ENCODE measurements at regions not wholly inside any gene's neighbourhood (a gene's known extent, or its start where the extent isn't known, plus 50 kb on each side); places are given as distances from the start of the nearest gene placed in this dataset.
"Not testable (repeated sequence)": the region's sequence is repeated elsewhere in the genome, so short reads cannot be mapped to it uniquely, and the experiment has no call there.

- DNase-seq (ENCODE audit: low read depth) = no peak
These were observed 178.5 kb downstream of the ZC3H11B start for GRCh38 chr1:219434285-219434922.

DNA sequence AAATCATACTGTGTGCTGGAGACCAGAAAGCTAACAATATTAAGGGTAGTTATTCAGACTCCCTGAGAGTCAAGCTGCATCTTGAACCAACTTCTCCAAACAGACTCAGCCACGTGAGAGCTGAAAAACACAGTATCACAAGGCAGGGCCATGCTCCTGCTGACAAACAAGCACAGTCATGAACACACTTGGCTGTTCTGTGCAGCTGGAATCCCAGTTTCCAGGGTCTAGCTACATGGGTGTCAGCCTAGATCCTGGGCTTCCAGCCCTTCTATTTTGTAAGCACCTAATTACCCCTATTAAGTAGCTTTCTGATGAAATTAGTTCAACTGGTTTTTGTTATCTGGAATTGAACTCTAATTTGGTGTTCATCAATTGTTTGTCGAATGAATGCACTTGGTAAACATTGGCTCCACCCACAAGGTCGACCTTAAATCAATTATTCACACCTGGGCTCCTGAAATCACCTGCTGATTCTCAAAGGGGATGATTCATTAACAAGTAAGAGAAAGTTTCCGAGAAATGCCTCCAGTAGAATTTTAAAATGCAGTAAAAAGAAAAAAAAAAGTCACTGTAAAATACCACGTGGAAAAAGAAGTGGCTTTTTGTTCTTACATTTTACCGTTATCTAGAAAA is 179.3 kb downstream of the ZC3H11B start:
- DNase-seq (ENCODE audit: low read depth) = no peak

DNA sequence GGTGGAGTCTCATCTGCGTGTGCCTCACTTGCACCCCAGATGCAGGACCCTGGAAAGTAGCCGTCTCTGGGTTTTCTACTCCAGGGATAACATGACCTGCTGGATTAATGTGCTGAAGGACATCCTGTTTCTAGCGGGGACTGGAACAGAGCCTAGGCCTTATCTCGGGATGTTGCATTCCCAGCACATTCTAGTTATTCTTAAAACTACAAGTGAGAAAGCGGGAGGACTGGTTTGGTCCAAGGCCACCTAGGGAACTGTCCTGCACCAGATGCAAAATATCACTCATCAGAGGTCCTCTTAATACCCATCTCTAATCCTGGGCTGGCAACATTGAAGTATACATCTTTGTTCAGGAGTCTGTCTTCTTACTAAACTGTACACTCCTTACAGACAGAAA is 179.9 kb downstream of the ZC3H11B start:
- no peak for DNase-seq (ENCODE audit: low read depth)

GRCh38 chr1:219432191-219432606 is 180.7 kb downstream of the ZC3H11B start:
- peak; percentile 59 for DNase-seq (ENCODE audit: low read depth)

DNA sequence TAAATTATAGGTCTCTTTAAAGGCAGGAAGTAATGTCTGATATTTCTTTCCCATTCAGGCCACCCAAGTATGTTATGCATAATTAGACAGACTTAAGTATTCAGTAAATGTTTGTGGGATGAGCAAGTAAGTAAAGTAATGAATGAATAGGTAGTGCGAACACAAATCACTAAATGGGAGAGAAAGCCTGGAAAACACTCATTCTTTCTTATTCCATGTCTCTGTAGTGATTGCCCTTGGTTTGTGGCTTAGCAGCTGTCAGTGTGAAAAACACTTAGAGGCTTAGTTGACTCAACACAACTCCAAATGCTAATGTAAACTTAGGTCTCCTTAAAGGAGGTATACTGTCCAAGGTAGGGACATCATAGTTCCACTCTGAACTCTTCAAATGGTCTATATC is 182.5 kb downstream of the ZC3H11B start:
- no peak for DNase-seq (ENCODE audit: low read depth)

GRCh38 chr1:219428651-219429050 is 184.3 kb downstream of the ZC3H11B start:
- no peak for DNase-seq (ENCODE audit: low read depth)

DNA sequence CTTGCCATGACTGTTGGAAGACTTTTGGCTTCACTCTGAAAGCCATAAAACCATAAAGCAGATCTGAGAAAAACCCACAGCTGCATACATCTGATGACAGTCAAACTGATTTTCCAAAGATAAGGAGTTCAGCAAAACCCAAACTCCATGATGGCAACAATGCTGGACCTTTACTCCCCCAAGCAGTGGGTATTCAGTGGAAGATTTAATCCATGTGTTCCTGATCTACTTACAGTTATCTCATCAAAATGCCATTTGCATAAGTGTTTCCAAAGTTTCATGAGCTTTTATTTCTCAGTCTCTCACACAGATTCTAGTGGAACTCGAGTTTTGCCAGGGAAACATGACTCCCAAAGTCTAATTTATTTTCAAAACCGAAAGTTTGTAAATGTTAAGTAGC is 184.9 kb downstream of the ZC3H11B start:
- DNase-seq (ENCODE audit: low read depth) = no peak

DNA sequence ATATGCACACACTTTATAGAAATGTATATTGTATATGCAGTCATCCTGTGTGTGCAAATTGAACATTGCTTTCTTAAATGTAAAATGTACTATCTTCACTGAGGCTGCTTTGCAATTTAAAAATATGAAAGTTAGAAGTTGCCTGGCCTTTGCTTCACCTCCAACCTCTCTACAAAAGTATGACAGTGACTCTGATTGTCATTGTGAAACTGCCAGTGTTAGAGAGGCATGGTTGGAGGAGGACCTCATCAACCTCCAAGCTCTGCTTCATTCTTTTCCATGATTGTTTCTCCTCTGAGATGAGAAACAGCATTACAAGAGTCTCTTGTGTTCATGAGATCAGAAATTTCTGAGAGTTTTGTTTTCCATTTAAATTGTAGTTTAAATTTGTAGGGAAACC is 185.5 kb downstream of the ZC3H11B start:
- no peak for DNase-seq (ENCODE audit: low read depth)

- peak; percentile 86 for DNase-seq (ENCODE audit: low read depth)
These were observed 189.9 kb downstream of the ZC3H11B start for GRCh38 chr1:219422811-219423598.

- no peak for DNase-seq (ENCODE audit: low read depth)
These were observed 192.0 kb downstream of the ZC3H11B start for GRCh38 chr1:219420913-219421312.

- DNase-seq (ENCODE audit: low read depth) = no peak
These were observed 193.0 kb downstream of the ZC3H11B start for GRCh38 chr1:219419860-219420259.

- no peak for DNase-seq (ENCODE audit: low read depth)
These were observed 193.8 kb downstream of the ZC3H11B start for GRCh38 chr1:219419065-219419464.

DNA sequence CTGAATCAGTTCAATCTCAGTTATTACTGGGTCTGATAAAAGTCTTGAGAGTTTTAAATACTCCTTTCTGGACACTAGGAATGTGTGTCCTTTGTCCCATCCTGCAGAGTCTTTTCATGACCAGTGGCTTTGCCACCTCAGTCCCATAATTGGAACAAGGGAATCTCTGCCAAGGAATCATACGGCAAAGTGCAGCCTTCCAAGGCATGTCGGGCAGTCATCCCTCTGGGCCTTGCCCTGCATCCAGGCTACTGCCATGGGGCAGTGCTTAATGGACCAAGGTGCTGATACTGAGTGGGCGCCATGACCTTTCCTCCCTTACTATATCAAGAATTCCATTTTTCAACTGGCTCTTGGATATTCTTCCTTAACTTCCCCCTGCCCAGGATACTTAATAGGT is 195.3 kb downstream of the ZC3H11B start:
- no peak for DNase-seq (ENCODE audit: low read depth)

DNA sequence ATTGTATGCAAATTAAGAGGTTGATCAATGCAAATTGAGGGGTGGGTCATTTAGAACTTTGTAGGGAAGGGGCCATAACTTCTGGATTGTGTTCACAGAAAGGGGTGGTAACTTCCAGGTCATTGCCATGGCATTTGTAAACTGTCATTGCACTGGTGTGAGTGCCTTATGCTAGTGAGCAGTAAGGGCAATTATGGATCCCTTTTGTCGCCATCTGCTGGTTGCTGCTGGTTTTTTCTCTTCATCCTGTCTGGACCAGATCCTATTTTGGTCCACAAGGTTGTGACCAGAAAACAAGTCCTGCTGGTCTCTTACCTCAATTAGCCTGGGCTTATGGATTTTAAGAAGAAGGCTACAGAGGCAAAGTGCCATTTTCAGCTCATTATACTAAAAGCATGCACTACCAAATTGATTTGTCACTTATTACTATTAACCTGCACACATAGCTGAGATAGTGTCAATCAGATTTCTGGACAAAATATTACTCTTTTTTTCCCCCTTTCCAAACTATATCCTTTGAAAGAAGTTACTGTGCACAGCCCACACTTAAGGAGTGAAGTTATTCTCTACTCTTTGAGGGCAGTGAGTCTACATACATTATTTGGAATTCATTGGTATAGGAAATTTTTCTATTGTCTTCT is 196.2 kb downstream of the ZC3H11B start:
- peak; percentile 52 for DNase-seq (ENCODE audit: low read depth)

DNA sequence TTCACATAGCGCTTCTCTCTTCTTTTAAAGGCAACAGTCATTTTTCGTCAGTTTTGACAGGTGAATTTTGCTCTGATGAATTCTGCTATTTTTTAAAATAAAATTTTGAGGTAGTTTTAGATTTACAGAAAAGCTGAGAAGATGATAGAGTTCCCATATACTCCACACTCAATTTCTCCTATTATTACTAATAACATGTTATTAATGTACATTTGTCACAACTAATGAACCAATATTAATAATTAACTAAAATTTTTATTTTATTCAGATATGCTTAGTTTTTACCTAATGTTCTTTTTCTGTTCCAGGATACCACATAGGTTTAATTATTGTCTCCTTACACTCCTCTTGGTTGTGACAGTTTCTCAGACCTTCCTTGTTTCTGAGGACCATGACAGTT is 197.0 kb downstream of the ZC3H11B start:
- no peak for DNase-seq (ENCODE audit: low read depth)

GRCh38 chr1:219415433-219415832 is 197.5 kb downstream of the ZC3H11B start:
- DNase-seq (ENCODE audit: low read depth) = no peak

DNA sequence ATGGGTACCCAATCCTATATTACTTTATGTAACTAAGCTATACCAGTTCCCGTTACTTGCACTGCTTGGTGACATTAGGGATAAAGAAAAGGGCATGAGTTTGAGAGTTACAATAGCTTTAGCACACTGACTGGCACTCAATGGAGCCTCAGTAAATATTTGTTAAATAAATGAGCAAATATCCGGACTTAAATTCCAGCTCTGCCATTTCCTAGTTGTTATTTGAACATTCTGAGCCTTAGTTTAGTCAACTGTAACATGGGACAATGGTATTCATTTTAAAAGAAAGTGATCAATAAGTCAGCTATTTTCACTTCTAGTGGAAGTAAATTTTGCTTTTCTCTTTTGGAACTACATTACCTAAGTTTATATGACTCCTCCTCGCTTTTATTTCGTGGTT is 198.7 kb downstream of the ZC3H11B start:
- no peak for DNase-seq (ENCODE audit: low read depth)

DNA sequence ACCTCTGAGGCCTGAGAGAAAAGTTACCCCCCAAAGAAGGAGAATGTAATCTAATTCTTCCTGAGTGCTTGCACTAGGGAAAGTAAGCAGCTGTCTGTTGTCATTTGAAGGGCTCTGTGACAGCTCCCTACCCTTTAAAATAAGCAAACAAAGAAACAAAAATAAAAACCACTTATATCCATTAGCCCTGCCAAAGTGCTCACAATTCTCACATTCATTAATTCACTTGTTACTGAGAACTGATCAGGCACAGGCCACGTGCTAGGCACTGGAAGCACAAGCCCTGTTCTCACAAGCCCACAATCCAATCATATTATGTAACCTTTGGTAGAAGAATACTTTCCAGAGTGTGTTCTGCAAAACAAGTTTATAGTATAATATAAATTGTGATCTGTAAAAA is 199.4 kb downstream of the ZC3H11B start:
- DNase-seq (ENCODE audit: low read depth) = no peak

- no peak for DNase-seq (ENCODE audit: low read depth)
These were observed 200.1 kb downstream of the ZC3H11B start for GRCh38 chr1:219412772-219413171.

DNA sequence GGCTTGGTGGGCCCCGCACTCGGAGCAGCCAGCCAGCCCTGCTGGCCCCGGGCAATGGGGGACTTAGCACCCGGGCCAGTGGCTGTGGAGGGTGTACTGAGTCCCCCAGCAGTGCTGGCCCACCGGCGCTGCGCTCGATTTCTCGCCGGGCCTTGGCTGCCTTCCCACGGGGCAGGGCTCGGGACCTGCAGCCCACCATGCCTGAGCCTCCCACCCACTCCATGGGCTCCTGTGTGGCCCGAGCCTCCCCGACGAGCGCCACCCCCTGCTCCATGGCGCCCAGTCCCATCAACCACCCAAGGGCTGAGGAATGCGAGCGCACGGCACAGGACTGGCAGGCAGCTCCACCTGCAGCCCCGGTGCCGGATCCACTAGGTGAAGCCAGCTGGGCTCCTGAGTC is 202.2 kb downstream of the ZC3H11B start:
- DNase-seq (ENCODE audit: low read depth) = not testable (repeated sequence)

DNA sequence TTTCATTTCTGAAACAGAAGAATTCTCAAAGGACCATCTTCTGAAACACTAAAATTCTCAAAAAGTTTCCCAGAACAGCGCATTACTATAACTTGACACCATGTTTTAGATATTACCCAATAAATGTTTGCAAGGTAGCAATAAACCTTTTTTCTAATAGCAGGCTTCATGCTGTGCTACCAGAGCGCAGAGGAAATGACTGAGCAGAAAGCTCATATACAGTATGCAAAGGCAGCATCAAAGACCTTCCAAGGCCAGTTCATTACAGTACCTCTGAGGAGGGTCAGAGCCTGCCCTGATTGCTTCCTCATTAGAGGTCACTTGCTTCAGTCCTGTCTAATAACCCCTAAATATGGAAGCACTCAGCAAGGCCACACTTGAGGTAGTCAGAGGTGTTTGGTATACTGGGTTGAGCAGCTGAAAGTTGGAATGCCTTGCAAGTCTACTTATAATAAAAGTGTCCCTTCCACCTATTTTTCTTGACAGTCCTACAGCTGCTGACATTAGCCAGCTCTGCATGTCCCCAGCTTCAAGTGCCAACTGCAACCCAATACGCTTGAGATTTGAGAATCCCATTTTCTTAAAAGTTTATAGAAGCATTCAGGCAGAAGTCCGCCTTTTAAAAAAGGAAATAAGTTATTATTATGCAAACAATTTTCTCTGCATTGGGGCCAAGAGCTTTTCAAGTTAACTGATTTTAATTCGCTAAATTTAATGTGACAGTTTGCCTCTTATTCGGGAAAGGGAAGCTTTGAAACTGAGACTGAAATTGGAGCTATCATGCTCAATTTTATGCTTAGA is 207.2 kb downstream of the ZC3H11B start:
- DNase-seq (ENCODE audit: low read depth) = no peak
